Neural progenitor cell (in vitro differentiated cells): ENCODE measurements at regions not wholly inside any gene's neighbourhood (a gene's known extent, or its start where the extent isn't known, plus 50 kb on each side); places are given as distances from the start of the nearest gene placed in this dataset.

Experiments
- EZH2 ChIP-seq: fragments of 200-600 bp; sonication (generic); IDR thresholded peaks from 2 replicates; pipeline ENCODE4 v1.6.1; 2017; ENCODE audit warnings: antibody characterized with exemption, mild to moderate bottlenecking, moderate library complexity
- TF ChIP-seq, protein P1 (sequence below): fragments of 200-600 bp; sonication (generic); IDR thresholded peaks from 2 replicates; pipeline ENCODE4 v1.5.1; 2017; ENCODE audit warnings: antibody characterized with exemption, mild to moderate bottlenecking

DNA sequence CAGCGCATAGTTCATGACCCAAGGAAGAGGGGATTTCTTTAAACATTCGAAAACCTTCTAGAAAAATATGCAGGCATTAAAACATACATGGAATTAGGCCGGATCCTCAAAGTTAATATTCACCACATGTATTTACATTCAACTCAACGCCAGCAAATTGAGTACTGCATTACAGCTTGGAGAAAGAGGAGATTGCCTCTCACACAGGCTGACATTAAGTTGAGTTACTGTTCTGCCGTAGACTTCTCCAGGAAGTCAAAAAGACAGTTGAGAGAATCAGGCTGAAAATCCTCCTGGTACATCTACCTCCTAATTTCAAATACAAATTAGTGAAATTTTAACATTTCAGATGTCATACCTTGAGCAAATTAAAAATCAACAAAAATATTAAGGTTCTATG, 195.7 kb downstream of the URI1 start:
- no peak for TF ChIP-seq EZH2
- TF ChIP-seq, protein P1, sequence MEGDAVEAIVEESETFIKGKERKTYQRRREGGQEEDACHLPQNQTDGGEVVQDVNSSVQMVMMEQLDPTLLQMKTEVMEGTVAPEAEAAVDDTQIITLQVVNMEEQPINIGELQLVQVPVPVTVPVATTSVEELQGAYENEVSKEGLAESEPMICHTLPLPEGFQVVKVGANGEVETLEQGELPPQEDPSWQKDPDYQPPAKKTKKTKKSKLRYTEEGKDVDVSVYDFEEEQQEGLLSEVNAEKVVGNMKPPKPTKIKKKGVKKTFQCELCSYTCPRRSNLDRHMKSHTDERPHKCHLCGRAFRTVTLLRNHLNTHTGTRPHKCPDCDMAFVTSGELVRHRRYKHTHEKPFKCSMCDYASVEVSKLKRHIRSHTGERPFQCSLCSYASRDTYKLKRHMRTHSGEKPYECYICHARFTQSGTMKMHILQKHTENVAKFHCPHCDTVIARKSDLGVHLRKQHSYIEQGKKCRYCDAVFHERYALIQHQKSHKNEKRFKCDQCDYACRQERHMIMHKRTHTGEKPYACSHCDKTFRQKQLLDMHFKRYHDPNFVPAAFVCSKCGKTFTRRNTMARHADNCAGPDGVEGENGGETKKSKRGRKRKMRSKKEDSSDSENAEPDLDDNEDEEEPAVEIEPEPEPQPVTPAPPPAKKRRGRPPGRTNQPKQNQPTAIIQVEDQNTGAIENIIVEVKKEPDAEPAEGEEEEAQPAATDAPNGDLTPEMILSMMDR = no peak
